HG03280 (cell line): ENCODE measurements at regions not wholly inside any gene's neighbourhood (a gene's known extent, or its start where the extent isn't known, plus 50 kb on each side); places are given as distances from the start of the nearest gene placed in this dataset.
A peak's percentile ranks its signal among the peaks of the same experiment; 100 is the strongest.
"Not testable (repeated sequence)": the region's sequence is repeated elsewhere in the genome, so short reads cannot be mapped to it uniquely, and the experiment has no call there.

Experiments
- ATAC-seq: cut with Tn5 transposase; IDR thresholded peaks from one replicate; pipeline ENCODE4 v1.9.1; 2021; ENCODE audit warnings: mild to moderate bottlenecking, moderate library complexity; ENCODE audit not compliant: unreplicated experiment

DNA sequence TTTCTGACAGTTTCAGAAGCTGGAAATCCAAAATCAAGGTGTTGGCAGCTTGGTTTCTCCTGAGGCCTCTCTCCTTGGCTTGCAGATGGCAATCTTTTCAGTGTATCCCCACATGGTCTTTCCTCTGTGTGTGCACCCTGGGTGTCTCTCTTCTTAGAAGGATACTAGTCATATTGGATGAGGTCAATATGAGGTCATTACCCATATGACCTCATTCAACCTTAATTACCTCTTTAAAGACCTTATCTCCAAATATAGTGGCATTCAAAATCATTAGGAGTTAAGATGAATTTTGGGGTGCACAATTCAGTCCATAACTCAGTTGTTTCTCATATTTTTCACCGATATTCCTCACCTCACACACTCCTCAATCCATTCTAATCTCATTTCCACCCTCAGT is 92.4 kb upstream of the TGM3 start:
- no peak for ATAC-seq

- ATAC-seq, result no peak
Observed at GRCh38 chr20:2204021-2204420, 91.8 kb upstream of the TGM3 start.

DNA sequence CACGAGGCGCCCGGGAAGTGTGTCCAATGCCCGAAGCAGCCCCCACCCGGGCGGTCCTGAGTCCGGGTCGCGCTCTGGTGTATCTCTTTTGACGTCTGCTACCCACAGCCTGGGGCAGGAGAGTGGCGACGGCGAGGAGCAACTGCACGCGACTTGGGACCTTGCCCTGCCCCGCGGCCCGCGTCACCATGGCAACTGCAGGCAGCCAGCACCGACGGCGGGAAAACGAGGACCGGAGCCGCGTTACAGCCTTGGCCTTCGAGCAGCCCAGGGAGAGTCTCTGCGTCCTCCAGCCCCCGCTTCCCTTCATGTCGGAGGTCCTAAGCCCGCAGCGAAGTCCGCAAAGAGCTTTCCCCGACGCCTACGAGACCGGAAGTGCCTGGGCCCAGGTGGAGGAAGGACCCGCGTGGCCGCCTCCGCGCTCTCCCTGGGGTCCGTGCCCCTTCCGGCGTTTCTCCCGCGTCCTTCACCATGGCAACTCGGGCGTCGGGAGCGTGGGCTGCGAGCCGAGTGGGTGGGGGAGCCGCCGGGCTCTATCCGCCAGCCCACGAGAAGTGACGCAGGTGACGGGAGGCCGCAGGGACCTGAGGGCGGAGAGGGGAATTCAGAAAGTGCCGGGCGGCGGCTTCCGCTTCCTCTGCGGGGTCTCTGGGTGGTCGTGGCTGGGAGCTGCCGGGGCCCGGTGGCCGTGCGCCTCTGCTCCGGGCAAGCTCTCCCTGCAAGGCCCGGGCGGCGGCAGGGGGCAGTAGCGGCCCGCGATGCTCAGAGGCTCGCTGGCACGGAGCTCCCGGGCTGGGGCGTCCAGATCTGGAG is 88.6 kb upstream of the TGM3 start:
- ATAC-seq, result peak; percentile 64

GRCh38 chr20:2207770-2208097 is 88.1 kb upstream of the TGM3 start:
- ATAC-seq, result no peak

GRCh38 chr20:2208897-2209296 is 86.9 kb upstream of the TGM3 start:
- no peak for ATAC-seq

DNA sequence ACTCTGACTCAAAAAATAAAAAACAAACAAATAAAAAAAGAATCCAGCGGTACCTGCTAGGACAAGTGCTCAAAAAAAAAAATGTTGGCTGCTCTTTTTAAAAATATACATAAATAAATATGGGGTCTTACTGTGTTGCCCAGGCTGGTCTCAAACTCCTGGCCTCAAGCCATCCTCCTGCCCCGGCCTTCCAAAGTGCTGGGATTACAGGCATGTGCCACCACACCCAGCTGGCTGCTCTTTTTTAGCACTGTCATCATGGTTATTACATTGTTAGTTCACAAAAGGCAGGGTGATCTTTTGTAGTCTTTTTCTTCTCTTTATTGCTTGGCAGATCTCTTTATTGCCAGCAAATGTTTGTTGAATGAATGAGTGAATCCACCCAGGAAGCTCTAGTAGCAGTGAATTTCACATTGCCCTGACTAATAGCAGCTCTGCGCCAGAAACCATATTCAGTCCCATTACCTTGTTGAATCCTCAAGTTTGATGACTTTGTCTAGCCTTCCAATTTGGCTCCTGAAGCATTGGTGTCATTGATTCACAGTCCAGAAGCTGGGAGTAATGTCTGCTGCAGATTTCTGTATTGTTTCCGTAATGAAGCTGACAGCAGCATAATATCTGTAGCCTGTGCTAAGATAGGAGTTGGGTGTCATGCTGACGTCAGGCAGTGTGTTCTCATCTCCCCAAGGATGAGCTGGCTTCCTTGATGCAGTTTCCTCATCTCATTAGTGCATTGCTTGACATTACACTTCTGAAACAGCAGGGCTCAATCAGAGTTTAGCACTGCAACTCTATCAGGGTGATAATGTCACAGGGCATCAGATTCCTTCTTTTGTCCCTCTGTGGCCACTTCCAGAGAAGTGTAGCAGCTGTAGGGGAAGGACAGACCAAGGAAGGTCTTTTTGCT is 84.9 kb upstream of the TGM3 start:
- no peak for ATAC-seq

GRCh38 chr20:2212456-2213015 is 83.3 kb upstream of the TGM3 start:
- no peak for ATAC-seq

- no peak for ATAC-seq
Observed at GRCh38 chr20:2213401-2213800, 82.4 kb upstream of the TGM3 start.

GRCh38 chr20:2217857-2218539 is 77.8 kb upstream of the TGM3 start:
- no peak for ATAC-seq

- no peak for ATAC-seq
Observed at GRCh38 chr20:2219481-2220006, 76.3 kb upstream of the TGM3 start.

- ATAC-seq, result no peak
Observed at GRCh38 chr20:2220298-2220697, 75.5 kb upstream of the TGM3 start.

DNA sequence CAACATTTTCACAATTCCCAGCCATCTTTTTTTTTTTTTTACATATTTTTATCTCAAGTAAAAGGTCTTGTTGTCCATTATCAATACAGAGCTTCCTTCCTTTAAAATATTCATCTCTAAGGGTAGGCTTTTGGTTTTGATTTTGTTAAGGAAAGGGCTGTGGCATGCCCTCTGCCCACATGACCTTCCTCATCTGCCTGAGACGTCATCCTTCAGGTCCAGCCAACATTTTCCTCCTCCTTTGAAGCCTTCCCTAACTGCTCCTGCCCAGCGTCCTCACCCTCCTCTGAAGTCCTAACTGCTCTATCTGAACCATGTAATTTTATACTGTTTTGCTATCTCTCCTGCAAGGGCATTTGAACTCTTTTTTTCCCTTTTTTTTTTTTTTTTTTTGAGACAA is 73.9 kb upstream of the TGM3 start:
- no peak for ATAC-seq

DNA sequence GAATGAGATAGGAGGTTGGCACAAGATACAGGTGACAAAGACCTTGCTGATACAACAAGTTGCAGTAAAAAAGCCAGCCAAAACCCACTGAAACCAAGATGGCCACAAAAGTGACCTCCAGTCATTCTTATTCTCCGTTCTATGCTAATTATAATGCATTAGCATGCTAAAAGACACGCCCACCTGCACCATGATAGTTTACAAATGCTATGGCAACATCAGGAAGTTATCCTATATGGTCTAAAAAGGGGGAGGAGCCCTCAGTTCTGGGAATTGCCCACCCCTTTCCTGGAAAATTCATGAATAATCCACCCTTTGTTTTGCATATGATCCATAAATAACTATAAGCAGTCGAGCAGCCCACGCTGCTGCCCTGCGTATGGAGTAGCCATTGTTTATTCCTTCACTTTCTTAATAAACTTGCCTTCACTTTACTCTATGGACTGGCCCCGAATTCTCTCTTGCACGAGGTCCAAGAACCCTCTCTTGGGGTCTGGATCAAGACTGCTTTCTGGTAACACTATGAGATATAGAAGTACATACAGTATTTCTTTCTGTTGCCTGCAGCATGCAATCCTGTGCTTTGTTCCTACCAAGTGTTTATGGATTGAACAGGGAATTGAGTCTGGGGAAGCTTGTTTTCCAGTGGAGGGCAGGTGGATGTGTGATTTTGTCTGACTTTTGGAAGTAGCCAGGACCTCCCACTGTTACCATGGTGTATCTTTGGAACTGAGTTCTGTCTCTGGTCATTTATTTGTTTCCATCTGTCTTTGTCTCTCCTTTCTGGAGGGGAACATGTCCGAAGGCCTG is 72.0 kb upstream of the TGM3 start:
- ATAC-seq, result no peak

- ATAC-seq, result no peak
Observed at GRCh38 chr20:2224368-2224639, 71.5 kb upstream of the TGM3 start.

DNA sequence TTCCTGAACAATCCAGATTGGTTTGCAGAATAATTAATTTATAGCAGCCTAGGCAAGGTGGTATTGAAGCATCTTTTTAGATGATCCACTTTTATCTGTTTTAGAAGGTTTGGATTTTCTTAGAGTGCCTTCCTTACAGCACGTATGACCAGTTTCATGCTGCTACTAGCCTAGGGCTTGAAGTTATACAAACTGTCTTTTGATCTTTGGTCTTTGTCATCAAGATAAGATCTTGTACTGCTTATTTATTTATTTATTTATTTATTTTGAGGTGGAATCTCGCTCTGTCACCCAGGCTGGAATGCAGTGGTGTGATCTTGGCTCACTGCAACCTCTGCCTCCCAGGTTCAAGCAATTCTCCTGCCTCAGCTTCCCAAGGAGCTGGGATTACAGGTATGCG is 68.5 kb upstream of the TGM3 start:
- not testable (repeated sequence) for ATAC-seq

DNA sequence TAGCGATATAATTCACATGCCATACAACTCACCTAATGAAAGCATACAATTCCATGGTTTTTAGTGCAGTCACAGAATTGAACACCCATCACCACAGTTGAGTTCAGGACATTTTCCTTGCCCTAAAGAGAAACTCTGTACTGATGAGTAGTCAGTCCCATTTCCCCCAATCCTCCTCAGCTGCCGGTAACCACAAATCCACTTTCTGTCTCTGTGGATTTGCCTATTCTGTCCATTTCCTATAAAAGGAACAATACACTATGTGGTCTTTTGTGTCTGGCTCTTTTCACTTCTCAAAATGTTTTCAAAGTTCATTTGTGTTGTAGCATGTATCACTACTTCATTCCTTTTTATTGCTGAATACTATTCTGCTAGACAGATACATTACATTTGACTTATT is 67.9 kb upstream of the TGM3 start:
- ATAC-seq, result no peak

- ATAC-seq, result no peak
Observed at GRCh38 chr20:2228926-2229325, 66.9 kb upstream of the TGM3 start.

- ATAC-seq, result no peak
Observed at GRCh38 chr20:2230726-2231488, 64.9 kb upstream of the TGM3 start.

GRCh38 chr20:2231701-2232100 is 64.1 kb upstream of the TGM3 start:
- no peak for ATAC-seq
